VCaP (cell line): ENCODE measurements at regions not wholly inside any gene's neighbourhood (a gene's known extent, or its start where the extent isn't known, plus 50 kb on each side); places are given as distances from the start of the nearest gene placed in this dataset.
A peak's percentile ranks its signal among the peaks of the same experiment; 100 is the strongest.

ENCODE experiments used
- H3K27ac ChIP-seq: fragments of 450-650 bp; 2 replicates; pipeline ENCODE4 v1.5.1; 2017
- TF ChIP-seq, protein P1 (sequence below): fragments of 450-650 bp; conservative IDR thresholded peaks from 2 replicates; pipeline ENCODE4 v1.5.1; 2017; ENCODE audit warnings: mild to moderate bottlenecking, moderate library complexity

DNA sequence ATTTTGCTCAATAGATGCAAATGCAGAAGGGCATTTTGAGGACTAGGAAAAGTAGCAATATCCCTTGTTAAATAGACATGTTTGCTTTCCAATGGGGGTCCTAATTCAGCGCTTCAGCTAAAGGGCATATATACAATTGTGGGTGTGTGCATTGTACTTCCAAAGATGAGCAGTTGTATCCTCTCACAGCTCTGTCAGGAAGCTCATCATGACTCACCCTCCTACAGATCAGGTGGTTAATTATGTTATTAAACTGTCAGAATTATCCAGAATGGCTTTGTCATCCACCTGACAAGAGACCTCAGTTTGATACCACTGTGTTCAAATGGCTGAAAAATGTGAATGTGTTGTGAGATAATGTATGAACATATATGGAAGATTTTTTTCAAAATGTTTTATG, 252.2 kb upstream of the MTNR1B start:
- TF ChIP-seq, protein P1, sequence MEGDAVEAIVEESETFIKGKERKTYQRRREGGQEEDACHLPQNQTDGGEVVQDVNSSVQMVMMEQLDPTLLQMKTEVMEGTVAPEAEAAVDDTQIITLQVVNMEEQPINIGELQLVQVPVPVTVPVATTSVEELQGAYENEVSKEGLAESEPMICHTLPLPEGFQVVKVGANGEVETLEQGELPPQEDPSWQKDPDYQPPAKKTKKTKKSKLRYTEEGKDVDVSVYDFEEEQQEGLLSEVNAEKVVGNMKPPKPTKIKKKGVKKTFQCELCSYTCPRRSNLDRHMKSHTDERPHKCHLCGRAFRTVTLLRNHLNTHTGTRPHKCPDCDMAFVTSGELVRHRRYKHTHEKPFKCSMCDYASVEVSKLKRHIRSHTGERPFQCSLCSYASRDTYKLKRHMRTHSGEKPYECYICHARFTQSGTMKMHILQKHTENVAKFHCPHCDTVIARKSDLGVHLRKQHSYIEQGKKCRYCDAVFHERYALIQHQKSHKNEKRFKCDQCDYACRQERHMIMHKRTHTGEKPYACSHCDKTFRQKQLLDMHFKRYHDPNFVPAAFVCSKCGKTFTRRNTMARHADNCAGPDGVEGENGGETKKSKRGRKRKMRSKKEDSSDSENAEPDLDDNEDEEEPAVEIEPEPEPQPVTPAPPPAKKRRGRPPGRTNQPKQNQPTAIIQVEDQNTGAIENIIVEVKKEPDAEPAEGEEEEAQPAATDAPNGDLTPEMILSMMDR = no peak

DNA sequence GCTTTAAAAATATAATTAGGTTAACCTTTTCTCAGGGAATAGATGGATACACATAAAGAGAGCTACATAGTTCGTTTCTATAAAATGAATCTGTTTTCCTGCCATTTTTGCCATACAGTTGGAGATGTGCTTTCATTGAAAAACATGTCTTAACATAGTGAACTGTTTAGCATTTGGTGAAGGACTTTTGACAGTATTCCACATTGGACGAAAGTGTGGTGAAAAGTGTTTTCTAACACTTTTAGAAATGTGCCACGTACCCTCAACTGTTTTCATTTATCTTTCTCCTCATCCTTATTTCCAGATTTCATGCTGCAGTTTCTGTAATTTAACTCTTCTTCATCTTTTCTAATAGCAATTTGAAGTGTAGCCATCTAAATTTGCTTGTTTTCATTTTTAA, 249.1 kb upstream of the MTNR1B start:
- no peak overlapping the region for H3K27ac ChIP-seq
- TF ChIP-seq, protein P1 = no peak

More for the DNA sequence above, 252.2 kb upstream of the MTNR1B start:
- H3K27ac ChIP-seq = no peak overlapping the region

DNA sequence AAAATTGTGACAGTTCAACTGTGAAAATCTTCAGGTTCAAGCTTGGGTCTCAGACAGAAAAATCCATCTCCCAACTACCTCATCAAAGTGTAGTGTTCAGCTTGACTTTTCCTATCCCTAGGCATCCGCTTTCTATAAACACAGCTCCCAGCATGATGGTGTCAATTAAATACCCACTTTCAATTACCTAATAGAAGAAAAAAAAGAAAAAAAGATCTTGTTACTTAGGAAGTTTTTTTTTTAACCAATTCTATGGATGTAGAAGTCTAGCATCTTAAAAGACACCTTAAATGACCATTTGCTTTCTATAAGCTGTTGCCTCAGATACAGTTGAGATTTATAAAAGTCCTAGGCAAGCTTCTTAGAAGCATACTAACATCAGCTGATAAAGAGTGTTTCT, 244.1 kb upstream of the MTNR1B start:
- TF ChIP-seq, protein P1 = no peak
- H3K27ac ChIP-seq = no peak overlapping the region

DNA sequence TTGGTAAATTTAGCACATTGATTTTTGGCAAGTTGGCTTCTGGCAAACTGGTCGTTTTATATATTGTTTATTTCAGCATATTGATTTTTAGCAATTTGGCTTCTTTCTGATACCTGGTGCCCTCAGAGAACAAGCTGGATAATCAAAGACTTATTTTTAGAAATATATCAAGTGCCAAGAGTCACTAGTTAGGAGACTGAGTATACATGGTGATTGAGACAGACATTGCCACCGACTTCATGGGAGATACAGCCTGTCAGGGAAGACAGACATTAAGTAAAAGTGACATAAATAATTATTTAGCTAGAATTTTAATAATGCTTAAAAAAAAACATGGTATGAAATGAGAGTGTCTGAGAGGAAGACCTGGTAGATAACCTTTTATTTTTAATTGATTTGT, 242.3 kb upstream of the MTNR1B start:
- H3K27ac ChIP-seq = no peak overlapping the region
- TF ChIP-seq, protein P1 = no peak

DNA sequence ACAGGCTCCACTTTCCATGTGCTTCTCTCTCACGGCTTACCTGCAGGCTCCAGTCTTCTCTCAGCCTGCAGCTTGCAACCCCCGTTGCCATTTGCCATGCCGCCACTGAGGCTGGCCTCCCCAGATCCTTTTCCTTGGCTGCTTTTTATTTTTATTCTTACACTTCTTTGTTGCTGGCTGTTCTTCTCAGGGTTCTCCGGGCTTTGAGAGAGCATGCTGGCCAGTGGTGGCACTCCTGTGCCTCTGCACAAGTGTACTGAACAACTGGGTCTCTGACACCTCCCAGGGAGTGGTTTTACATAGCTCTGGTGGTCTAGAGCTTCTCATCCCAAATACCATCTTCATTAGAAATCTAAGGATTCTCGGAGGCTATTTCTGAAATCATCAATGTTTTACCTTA, 241.7 kb upstream of the MTNR1B start:
- TF ChIP-seq, protein P1 = no peak
- no peak overlapping the region for H3K27ac ChIP-seq

DNA sequence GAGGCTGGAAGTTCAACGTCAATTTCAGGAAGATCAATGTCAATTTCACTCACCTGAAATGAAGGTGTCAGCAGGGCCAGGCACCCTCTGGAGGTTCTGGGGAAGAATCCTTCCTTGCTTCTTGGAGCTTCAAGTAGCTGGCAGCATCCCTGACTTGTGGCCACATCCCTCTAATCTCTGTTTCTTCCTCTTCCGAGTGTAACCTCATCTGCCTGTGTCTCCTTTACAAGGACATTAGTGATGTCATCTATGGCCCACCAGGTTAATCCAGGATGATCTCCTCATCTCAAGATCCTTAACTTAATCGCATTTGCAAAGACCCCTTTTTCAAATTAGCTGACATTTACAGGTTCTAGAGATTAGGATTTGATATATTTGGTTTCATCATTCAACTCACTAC, 240.8 kb upstream of the MTNR1B start:
- H3K27ac ChIP-seq = no peak overlapping the region
- TF ChIP-seq, protein P1 = no peak

DNA sequence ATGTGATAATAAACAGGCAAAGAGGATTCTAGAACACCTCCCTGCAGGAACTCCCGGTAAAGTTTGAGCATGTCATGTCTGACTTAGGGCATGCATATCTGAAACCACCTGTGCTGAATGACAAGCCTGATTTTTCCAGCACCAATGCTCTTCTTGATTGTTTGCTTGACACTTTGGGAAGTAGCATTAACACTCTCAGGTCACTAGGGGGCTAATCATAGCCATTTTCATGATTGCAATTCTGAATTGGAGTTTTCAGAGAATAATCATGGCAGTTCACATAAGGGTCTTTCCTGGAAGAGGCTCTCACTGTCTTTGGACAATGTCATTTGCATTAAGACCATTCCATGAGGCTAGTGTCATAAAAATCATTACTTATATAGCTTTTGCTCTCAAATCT, 234.4 kb upstream of the MTNR1B start:
- H3K27ac ChIP-seq = no peak overlapping the region
- TF ChIP-seq, protein P1 = peak; percentile 51

DNA sequence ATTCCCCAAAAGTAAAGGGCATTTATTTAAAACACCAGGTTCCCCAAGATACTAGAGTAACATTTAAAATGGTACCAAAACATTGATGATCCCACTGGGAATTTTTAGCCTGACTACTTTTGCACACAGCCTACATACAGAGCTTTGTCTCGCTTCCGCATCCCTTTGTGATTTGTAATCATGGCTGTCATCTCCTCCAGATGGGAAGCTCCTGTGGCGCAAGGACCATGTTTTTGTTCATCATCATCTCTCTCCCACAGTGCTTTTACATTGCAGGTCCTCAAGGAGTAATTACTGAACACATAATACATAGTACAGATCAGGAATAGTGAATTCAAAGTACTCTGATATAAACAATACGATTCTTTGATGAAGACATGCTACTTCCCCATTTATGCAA, 231.2 kb upstream of the MTNR1B start:
- no peak overlapping the region for H3K27ac ChIP-seq
- TF ChIP-seq, protein P1 = no peak
